GM19193 (cell line): ENCODE measurements at regions not wholly inside any gene's neighbourhood (a gene's known extent, or its start where the extent isn't known, plus 50 kb on each side); places are given as distances from the start of the nearest gene placed in this dataset.

Experiments
- POLR2A ChIP-seq: IDR thresholded peaks from 4 replicates; pipeline ENCODE4 v1.6.1; 2011; ENCODE audit not compliant: insufficient read depth, insufficient read length; ENCODE audit errors: extremely low read depth

GRCh38 chr17:72301887-72302286 lies 181.1 kb downstream of the SOX9 start:
- no peak for TF ChIP-seq POLR2A

GRCh38 chr17:72302735-72303134 lies 181.9 kb downstream of the SOX9 start:
- no peak for TF ChIP-seq POLR2A

DNA sequence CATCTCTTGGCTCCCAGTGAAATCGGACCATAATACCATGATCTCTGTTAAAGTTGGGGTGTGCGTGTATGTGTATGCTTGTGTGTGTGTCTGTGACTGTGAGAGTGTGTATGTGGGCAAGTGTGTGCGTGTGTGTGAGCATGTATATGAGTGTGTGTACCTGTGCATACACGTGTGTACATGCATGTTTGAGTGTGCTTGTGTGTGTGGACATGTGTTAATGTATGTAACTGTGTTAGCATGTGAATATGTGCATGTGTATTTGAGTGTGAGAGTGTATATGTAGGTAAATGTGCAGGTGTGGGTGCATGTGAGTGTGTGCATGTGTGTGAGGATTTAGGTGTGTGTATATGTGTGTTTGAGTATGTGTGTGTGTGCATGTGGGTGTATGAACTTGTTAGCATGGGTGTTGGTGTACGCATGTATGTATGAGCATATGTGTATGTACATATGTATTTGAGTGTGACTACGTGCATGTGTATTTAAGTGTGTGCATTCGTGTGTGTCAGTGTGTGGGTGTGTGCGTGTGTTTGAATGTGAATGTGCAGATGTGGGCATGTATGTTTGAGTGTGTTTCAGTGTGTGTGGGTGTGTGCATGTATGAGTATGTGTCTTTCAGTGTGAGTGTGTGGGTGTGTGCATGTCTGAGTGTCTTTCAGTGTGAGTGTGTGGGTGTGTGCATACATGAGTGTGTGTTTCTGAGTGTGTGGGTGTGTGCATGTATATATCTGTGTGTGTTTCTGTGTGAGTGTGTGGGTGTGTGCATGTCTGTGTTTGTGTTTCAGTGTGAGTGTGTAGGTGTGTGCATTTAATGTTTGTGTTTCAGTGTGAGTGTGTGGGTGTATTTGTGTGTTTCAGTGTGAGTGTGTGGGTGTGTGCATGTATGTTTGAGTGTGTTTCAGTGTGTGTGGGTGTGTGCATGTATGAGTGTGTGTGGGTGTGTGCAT lies 183.2 kb downstream of the SOX9 start:
- no peak for TF ChIP-seq POLR2A

DNA sequence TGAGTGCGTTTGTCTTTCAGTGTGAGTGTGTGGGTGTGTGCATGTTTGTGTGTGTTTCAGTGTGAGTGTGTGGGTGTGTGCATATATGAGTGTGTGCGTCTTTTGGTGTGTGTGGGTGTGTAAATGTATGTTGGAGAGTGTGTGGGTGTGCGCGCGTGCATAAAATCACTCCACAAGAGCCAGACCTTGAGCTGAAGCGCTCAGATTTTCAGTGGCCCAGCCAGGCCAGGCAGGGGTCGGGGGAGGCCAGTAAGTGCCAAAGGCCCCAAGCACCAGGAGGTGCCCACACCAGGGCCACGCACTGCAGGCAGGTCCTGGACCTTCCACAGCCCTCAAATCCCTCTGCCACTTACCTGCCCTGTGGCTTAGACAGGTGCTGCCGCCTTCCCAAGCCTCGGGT lies 184.0 kb downstream of the SOX9 start:
- no peak for TF ChIP-seq POLR2A

GRCh38 chr17:72305472-72305871 lies 184.7 kb downstream of the SOX9 start:
- TF ChIP-seq POLR2A: no peak

DNA sequence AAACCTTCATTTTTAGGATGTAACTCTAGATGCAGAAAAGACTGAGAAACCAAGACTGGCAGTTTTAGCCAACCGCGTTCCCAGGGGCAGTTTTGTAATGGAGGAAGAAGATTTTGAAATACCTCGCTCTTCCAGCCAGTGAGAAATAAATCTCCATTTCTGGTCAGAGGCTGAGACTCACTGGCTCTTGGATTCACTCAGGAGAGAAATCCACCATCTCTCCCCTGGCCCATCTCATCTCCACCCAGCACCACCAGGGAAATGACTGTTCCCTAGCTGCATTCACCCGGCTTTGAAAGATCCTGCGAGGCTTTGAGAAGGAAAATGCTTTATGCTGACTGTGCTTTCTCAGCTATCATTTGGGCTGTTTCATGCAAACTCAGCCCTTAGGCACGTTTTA lies 185.2 kb downstream of the SOX9 start:
- no peak for TF ChIP-seq POLR2A

DNA sequence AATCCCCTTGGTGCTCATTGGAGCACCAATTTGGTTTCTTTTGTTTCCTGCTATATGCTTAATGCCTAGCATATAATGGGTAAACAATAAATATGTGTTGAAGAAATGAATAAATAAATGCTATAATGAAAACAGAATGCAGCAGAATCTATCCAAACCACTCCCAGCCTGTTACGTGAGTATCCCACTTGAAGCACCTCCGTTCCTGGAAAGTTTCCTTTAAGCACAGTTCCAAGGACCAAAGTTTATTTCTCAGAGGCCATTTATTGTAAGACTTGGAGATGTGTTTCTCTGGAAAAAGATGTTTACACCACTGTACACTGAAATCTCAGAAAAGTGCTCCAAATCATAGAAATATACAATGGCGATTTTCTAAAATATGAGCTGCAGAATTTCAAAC lies 187.0 kb downstream of the SOX9 start:
- no peak for TF ChIP-seq POLR2A

GRCh38 chr17:72308744-72309385 lies 188.0 kb downstream of the SOX9 start:
- no peak for TF ChIP-seq POLR2A

- TF ChIP-seq POLR2A: no peak
Measured at GRCh38 chr17:72311004-72311403, 190.2 kb downstream of the SOX9 start.

DNA sequence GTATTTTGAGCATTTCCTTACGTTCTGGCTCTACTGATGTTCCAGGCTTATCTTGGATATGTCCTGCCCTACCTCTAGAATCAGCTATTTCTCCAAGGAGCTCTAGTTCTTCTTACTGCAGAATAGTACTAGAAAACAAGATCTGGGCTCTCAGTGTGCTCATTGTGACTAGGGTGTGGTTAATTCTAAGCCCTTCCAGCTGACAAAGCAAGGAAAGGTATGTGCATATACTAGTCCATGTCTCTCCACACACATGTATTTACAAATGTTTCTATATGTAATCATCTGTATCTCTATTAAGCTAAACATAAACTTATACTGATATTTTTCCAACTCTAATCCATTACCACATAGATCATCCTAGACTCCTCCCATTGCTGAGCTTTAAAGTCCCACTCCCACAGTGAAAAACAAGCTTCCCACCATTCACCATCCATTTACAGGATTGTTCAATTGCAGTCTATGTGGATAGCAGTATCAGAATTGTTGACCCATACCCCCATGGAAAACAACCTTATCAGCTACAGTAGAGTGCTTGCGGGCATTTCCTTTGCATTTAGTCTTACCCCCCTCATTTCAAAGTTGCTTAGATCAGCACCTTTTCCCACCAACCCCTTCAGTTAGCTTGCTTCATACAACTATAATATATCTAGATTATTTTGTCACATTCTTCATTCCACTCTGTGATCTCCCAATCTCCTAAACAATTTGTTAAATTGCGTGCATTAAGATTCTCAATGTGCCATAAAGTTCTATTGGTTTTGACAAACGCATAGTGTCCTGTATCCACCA lies 194.5 kb downstream of the SOX9 start:
- TF ChIP-seq POLR2A: no peak

DNA sequence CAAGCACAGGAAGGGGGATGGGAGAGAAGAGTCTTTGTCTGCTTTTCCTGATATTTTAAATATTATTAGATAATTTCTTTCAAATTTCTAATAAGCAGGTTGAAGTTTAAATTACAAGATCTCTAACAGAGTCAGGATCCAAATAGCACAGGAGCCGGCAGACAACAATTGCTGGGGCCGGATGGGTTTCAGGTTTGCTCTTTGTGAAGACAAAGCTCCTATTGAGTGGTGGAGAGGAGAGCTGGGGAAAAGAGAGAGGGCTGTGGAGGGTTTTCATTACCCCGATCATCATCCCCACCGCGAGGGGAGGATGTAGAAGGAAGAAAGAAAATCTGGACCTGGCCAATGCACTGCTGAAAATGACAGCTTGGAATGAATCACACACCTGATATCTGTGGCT lies 197.3 kb downstream of the SOX9 start:
- TF ChIP-seq POLR2A: no peak

GRCh38 chr17:72321896-72322295 lies 201.1 kb downstream of the SOX9 start:
- no peak for TF ChIP-seq POLR2A

DNA sequence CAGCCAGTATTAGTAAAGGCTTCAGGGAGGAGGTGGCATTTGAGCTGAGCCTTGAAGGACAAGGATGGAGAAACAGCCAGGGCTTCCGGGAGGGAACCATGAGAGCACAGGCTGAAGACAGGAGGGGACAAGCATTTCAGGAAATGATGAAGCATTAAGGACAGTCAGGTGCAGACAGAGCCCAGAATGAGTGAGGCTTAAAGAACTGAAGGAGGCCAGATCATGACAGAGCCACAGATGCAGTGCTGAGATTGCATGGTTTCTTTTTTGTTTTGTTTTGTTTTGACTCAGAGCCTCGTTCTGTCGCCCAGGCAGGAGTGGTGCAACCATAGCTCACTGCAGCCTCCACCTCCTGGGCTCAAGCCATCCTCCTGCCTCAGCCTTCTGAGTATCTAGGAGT lies 211.5 kb downstream of the SOX9 start:
- TF ChIP-seq POLR2A: no peak

GRCh38 chr17:72333570-72333969 lies 212.8 kb downstream of the SOX9 start:
- no peak for TF ChIP-seq POLR2A

DNA sequence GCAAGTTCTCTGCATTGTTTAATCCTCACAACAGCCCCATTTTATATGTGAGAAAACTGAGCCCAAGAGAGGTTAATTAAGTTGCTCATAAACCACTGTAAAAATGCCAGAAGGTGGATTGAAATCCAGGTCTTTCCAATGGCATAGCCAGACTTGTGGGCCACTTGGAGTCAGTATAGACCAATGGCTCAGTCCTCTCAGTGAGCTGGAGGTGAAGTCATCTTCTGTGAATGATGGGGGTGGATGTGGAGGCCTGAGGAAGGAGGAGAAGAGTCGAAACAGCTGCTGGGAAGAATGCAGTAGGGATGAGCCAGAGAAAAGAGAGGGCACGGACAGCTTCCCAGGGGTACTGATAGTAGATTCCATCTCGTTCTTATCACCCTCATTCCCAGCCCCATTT lies 213.4 kb downstream of the SOX9 start:
- TF ChIP-seq POLR2A: no peak

- no peak for TF ChIP-seq POLR2A
Measured at GRCh38 chr17:72336026-72336803, 215.4 kb downstream of the SOX9 start.

DNA sequence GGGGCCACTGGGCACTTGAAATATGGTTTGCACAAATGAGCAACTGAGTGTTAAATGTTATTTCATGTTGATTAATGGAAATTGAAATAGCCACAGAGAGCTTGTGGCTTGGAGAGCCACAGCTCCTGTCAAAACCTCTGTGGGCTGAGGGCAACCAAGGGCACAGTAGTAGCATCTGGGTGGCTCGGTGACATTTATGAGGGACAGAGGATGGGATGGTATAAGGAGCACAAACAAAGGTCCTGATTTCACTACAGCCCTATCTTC lies 215.9 kb downstream of the SOX9 start:
- no peak for TF ChIP-seq POLR2A
